KG1 (cell line): ENCODE measurements at regions not wholly inside any gene's neighbourhood (a gene's known extent, or its start where the extent isn't known, plus 50 kb on each side); places are given as distances from the start of the nearest gene placed in this dataset.

Experiments
- DNase-seq: peaks from one replicate; lab custom pipeline; 2025; lab: John Stamatoyannopoulos, UW

DNA sequence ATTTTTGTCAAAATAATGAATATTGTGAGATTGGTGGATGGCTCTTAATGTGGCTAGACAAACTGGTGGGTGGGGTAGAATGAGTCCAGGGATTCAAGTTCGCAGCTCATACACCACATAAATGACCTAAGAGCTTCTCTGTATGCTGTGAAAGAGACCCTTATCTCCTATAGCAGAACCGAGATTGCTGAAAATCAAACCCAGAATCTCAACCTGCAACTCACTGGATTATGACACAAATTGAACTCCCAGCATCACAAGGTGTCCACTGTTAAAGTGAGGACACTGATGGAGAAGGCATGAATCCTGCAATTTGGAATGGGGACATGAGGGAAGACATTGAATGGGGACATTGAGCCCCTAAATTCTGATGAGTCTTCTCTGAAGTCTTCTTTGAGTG is 51.3 kb upstream of the CNKSR3 start:
- DNase-seq: no peak

DNA sequence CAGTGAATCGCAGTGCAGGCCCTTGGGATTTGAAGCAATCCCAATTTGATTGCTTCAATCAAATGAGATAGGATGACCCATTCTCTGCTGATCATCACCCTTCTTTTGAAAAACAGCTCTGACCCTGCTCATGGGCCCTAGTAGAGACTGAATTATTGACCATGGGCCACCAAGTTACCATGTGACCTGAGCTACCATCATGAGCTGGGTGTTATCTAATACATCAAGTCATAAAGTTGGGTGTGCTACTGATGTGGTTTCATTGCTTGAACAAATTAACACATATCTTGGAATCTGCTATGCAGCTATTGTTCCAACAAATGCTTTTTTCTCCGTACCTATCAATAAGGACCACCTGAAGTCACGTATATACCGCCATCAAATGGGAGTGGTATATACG is 54.8 kb upstream of the CNKSR3 start:
- no peak for DNase-seq

DNA sequence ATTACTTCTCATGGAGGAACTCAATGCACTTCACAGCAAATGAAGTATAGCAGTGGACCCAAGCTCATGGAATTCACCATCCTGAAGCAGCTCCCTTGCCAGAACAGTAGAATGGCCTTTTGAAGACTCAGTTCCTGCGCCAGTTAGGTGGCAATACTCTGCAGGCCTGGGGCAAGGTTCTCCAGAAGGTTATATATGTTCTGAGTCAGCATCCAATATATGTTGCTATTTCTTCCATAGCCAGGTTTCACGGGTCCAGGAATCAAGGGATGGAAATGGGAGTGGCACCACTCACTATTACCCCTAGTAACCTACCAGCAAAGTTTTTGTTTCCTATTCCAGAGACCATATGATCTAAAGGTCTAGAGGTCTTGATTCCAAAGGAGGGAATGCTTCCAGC is 56.4 kb upstream of the CNKSR3 start:
- DNase-seq: no peak

DNA sequence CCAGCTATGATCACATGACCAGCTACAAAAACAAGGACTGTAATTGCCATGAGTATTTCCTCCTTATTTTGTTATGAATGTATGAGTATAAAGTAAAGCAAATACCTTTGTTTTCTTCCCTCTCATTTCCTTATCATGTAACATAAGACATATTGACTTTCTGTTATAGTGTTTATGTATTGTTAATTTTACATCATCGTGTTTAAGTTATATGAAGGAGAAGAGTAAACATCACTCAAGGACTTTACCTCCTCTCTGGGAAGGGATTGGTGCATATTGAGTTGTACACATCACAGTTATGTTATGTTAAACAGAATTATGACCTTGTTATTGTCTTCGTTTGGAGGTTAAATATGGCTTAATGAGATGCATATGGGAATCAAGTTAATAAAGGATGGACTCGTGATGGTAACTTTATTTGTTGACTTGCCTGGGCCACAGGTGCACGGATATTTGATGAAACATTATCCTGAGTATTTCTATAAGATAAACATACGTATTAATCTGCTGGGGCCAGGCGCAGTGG is 57.3 kb upstream of the CNKSR3 start:
- DNase-seq: no peak

DNA sequence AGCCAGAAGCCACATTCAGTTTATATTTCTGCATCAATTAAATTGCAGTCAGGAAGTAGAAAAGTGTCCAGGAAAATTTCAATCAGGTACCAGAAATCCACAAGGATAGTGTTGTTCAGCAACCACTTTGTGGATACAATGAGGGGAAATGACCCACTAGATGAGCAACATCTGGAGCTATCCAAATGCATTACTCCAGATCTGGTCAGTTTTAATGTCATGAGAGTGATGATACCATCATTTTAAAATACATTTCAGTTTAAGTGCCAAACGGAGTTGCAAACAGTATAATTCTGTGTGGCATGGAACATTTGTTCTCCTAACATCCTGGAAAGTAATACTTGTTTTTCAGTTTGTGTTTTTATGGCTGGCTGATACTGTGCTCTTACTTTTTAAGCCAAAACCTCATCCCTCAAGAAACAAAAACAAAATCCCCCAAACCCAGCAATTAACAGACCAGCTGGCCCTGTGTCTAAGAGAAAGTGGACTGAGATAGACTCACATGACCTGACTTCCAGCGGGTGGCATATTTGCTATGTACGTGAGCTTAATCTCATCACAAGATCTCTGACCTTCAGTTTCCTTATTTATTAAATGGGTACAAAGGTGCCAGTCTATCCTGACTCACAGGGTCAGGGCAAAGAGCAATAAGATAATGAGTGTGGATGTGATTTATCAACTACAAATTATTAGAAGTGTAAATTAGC is 58.8 kb upstream of the CNKSR3 start:
- no peak for DNase-seq

DNA sequence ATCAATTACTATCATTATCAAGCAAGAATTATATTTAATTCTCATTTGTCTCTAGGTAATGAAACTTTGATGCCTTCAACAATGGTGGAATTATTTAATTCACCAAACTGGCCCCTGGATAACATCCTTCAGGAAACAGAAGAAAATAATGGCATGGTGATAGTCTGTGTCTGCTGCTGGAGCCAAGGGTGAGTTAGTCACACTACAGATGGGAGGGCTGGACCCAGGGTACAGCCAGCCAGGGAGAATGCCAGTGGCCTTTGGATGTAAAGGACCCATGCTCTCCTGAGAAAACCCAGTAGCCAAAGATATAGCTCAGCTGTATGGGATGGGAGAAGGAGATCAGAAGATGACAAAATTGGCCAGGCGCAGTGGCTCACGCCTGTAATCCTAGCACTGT is 60.0 kb upstream of the CNKSR3 start:
- no peak for DNase-seq

DNA sequence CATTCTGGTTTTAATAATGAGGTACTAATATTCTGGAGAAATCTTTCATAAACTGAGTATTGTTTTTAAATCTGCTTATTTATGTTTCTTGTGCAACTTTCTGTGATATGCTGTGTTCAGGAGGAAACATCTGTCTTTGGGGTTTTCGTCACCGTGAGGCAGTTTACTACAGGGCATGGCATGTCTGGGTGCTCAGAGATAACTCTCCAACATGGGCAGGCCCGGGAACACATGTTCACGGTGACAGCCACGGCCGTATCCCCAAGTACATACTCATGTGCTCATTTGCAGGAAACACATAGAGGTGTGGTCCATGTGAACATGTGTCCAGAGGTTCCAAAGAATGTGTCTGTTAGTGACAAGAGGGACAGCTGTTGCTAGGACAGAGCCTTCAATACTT is 62.1 kb upstream of the CNKSR3 start:
- no peak for DNase-seq

DNA sequence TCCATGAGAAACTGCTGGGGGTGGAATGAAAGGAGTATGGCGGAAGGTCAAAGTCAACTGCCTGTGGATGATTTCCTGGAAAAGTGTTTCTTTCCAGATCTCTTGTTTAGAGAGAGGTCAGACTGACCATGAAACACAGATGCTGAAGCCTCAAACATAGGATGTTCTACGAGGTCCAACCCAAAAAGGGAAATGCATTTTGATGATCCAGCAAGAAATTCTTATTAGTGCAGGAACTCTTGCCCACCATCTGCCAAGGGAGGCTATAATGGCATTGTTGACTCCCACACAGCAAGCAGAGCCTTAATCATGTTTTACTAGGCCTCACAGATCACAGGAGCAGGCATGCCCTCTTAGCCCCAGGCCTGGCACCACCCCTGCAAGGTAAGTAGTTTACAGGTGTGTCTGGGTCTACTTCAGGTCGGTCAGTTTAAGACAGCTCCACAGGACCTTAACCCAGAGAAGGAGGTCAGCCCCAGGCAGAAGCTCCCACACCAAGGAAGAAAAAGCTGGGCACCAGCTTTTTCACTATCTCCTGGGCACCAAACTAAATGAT is 67.6 kb upstream of the CNKSR3 start:
- no peak for DNase-seq

DNA sequence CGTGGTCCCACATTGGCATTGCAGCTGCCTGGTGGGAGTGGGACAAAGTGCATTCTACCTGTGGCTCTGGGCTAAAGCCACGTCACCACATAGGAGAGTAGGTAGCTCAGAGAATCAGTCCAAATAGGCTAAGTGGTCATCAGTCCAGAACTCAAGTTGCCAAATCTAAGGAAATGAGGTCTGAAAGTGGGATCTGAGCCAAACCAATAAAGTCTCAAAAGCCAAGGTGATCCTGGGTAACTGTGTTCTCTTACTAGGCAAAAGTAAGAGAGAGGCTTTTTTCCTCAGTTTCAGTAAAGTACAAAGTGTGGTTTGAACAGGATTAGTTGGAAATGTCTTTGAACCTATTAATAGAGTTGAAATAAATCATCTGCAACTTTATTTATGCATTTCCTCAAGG is 68.6 kb upstream of the CNKSR3 start:
- no peak for DNase-seq

DNA sequence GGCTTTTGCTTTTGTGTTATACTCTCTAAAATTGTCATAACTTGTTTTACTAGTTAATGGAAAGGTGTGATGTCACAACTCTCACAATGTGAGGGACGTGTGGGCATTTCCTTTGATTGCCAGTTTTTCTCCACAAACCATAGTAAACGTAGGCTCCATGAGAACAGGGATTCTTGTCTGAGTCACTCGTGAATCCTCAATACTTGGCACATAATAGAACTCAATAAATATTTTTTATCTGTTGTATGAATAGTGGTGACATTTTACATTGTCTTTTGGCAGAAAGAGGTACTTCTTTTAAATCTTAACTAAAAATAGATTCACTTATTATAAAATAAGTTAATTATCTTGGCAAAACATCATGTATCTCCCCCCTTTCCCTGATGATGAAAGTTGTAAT is 69.0 kb upstream of the CNKSR3 start:
- no peak for DNase-seq

DNA sequence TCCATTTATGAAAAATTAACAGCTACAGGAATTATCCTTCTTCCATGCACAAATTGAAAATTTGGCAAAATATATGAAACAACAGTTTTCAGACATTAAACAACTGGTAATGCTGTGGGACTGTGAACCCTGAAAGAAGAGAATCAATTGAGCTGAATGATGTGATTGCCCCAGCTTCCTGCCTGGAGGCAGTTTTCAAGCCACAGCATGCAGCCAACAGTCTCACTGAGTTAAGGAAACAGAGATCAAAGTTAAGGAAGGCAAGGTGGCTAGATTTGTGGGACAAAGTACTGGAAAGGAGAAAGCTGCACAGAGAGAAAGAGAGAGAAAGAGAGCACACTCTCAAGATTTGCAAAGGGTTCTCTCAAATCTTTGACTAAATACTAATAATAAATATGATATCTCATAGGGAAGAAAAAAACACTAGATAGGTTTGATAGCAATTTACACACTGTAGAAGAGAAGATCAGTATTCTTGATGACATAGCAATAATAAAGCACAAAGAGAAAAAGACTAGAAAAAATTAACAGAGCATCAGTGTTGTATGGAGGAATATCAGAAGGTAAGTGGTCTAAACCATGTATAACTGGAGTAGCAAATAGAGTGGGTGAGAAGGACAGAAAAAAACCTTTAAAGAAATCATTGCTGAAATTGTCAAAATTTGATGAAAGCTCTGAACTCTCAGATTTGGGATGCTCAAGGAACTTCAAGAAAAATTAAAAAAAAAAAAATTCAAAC is 70.1 kb upstream of the CNKSR3 start:
- DNase-seq: no peak

DNA sequence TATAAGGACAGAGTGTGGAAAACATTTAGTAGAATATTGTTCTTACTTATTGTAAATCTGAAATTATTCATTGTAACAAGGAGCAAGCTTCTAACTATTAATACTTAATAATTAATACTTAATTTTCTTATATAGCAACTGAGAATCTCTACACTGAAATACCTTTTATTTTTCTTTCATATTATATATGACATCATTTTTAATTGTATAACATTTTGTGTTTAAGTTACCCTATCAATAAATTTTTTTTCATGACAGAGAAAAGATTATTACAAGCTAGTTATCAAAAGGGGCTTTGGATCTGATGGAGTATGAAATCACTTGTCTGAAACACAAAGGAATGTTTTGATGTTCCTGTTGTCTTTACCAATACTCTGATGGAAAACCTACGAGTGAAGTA is 72.2 kb upstream of the CNKSR3 start:
- DNase-seq: no peak

DNA sequence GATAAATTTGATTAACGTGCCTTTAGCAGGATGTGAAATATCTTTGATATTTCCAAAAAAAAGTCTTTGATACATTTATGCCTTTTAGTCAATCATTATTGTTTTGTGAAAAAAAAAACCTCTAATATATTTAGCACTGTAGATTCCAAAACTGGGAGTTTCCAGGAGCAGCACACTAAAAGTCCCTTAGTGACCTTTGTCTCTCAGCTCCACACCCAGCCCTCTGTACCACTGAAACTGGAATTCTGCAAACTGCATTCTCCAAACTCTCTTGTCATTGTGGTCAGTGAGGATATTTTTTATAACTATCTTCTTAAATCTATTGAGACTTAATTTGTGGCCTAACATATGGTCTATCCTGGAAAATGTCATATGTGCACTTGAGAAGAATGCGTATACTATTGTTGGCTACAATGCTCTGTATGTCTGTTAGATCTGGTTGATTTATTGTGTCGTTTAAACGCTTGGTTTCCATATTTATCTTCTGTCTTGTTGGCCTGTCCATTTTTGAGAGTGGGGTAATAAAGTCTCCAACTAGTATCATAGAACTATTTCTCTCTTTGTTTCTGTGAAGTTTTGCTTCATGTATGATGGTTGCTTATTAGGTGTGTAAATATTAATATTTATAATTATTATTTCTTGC is 73.2 kb upstream of the CNKSR3 start:
- DNase-seq: no peak

DNA sequence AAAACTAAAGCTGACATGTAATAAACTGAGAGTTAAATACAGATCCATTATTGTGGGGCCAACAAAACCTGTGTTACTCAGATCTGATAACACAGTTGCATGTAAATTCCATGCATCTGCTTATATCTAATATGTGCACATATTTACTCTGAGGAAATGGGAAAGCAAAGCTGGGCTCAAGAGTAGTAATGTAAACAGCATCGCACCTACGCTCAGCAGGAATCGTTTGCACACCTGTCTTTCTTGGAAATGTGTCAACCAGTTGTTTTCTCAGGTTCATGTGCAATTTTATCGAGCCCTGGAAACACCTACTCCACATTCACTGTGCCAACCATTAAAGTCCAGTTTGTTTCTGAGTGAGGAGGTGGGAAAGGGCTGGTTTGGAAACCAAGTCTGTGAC is 80.3 kb upstream of the CNKSR3 start:
- no peak for DNase-seq

DNA sequence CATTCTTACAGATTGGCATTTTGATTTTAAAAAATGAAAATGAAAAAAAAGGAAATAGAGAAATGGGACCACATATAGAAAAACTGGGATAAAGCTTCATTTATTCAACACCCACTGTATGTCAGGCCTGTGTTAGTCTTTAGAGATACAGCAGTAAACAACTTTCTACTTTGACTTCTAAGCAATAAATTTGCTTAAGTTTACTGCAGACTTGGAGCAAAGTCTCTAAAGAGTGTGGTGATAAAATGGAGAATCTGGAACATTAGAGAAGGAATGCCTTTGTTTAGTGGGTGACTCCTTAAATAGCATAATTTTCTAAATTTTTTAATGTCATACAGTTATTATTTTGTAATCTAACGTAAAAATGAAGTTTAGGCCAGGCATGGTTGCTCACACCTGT is 80.7 kb upstream of the CNKSR3 start:
- DNase-seq: no peak

DNA sequence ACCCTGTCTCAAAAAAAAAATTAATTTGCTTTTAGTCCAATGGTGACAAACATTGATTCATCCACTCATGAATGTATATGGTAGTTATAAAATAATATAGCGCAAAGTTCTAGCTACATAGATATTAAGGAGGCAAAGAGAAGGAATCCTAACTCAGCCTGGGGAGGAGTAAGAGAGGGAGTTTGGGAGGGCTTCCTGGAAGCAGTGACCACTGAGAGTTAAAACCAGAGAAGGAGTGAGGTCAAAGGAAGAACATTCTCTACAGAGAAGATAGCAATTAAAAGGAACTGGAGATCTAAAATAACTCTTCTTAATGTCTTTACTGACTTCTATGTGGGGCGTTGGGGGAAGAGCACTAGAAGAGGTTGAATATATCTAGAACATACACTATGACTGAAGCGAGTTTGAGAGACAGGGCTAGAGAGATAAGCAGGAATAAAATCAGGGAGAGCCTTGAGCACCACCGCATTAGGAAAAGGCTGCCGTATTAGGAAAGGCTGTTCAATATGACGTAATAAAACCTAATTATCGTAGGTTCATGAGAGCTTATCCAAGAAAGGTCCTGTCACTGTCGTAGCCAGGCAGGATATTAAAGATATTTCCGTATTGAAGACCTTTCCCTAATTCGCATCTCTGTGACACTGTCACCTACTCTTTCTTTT is 81.8 kb upstream of the CNKSR3 start:
- no peak for DNase-seq

DNA sequence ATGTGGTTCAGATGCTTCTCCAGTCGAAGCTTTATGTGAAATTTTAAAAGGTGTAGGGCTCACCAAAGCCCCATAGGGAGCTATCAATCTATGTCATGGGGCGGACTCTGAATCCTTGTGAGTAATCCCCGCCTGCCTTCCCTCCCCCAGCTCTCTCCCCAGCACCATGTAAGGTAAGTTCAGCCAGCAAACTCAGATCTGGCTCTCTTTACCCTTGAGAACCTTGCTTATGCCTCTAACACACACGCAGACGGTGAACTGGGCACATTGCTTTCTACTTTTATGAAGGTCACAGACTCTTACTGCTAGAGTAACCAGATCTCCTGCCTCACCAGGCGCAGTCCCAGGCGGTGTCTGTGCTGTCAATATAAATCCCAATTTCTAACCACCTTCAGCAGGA is 82.6 kb upstream of the CNKSR3 start:
- no peak for DNase-seq

DNA sequence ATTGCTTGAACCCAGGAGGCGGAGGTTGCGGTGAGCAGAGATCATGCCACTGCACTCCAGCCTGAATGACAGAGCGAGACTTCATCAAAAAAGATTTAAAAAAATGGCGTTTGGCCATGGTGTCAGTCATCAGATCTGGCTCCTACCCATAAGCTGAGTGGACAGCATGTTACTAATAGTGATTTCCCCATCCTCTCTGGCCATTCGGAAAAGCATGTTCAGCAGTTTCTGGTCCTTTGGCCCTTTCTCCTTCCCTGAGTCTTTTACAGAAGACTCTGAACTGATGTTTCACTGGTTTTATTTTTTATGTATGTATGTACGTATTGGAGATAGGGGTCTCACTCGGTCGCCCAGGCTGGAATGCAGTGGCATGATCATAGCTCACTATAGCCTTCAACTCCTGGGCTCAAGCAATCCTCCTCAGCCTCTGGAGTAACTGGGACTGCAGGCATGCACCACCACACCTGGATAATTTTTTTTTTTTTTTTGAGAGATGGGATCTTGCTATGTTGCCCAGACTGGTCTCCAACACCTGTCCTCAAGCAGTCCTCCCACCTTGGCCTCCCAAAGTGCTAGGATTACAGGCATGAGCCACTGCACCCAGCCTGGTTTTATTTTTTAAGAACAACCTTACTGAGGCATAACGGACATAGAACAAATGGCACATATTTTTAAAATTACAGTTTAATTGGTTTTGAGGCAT is 84.2 kb upstream of the CNKSR3 start:
- no peak for DNase-seq

DNA sequence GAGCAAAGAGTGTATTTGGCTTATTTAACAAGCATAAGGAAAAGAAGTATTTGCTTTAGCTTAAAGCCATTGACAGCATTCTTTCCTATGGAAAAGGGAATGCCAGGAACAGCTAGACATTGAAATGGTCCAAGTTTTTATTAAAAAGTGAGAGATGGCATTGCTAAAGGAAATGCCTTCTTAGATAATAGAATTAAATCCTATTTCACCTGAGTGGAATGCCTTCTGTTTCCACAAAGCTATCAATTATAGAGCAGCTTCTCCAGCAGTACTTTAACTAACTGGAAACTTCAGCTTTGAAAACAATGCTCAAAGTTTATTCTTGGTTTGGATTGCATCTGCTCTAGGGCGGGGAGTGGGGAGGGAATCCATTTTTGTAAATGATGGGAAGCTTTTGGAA is 85.1 kb upstream of the CNKSR3 start:
- DNase-seq: no peak

DNA sequence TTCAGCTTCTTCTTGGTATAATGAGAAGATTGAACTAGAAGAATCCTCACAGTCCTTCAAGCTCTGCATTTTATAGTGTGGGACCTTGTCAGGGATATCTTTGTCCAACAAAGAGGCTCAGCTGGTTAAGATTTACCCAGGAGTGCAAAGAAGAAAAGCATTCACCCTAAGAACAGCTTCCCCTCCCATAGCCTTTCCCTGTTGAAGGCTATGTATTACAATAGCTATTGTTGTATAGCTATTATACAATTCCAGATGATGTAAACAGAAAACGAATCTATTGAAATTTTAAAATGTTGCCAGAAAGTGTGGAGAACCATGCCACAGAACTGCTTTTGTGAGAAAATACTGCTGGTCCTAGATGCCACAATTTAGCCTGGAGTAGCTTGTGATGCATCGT is 85.5 kb upstream of the CNKSR3 start:
- DNase-seq: no peak

DNA sequence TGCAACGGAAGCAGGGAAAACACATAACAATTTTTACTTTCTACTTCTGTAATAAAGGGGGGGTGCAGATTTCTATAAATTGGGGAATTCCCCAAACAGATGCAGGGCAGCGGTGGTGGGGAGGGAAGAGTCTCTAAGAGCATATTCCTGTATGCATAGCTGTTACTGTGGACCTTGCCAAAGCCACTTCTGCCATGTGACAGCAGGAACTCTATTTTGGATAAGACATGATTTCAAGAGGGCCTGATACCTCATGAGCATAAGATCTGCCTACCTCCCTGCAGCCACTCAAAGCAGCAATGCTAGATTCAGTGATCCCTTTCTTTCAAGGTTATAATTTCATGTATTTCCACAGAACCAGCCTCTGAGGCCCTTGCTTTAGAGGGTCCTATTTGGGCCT is 86.2 kb upstream of the CNKSR3 start:
- DNase-seq: no peak

DNA sequence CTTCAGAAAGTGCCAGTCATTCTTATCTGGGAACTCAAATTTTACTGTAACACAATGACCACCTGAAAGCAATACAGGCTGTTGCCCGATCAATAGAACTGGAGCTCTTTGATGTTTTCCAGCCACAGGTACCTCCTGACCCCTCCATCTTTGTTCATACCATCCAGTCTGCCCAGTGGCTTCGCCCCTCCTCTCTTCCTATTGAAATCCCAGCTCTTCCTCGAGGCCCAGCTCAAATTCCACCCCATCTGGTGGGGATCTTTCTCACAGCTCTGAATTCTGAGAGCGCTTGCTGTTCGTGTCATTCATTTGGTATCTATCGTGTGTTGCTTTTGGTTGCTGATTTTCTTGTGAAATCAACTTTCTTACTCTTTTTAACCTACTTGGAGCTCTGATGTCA is 87.9 kb upstream of the CNKSR3 start:
- no peak for DNase-seq
